ENCODE measurements at regions not wholly inside any gene's neighbourhood (a gene's known extent, or its start where the extent isn't known, plus 50 kb on each side); places are given as distances from the start of the nearest gene placed in this dataset.
"Not testable (repeated sequence)": the region's sequence is repeated elsewhere in the genome, so short reads cannot be mapped to it uniquely, and the experiment has no call there.

DNA sequence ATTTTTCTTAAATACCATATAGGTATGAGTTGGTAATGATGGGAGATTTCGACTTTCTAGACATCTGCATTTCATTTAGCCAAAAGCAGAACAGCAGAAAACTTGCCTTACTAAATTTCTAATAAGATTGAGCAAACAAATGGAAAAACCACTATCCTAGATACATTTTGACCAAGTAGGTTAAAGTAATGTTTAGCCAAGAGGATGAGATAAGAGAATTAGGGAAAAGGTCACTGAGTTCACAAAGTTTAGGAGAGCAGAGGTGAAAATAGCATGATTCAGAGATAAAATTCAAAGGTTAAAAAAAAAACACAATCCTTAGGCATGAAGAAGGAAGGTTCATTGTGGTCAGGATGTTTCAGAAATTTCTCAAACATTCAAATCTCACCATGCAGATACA is 450.3 kb downstream of the CD83 start:
- Histone ChIP-seq H2AFZ (no peak overlapping the region), H3K79me2 (no peaks in the 10 kb centered on the region), H3K4me3 (ENCODE audit: low read depth, low read length) (no peak overlapping the region), H3K27me3 (ENCODE audit: control insufficient read depth, insufficient read depth, low read length) (no peaks in the 10 kb centered on the region), H3K4me1 (no peaks in the 10 kb centered on the region), H3K4me2 (ENCODE audit: low read length) (no peak overlapping the region), H3K9ac (no peak overlapping the region), H3K27ac (no peak overlapping the region), H3K36me3 (ENCODE audit: control insufficient read depth, insufficient read depth, low read length) (no peaks in the 10 kb centered on the region), H3K9me3 (ENCODE audit: control insufficient read depth, low read length) (no peaks in the 10 kb centered on the region)
- TF ChIP-seq, protein P1, sequence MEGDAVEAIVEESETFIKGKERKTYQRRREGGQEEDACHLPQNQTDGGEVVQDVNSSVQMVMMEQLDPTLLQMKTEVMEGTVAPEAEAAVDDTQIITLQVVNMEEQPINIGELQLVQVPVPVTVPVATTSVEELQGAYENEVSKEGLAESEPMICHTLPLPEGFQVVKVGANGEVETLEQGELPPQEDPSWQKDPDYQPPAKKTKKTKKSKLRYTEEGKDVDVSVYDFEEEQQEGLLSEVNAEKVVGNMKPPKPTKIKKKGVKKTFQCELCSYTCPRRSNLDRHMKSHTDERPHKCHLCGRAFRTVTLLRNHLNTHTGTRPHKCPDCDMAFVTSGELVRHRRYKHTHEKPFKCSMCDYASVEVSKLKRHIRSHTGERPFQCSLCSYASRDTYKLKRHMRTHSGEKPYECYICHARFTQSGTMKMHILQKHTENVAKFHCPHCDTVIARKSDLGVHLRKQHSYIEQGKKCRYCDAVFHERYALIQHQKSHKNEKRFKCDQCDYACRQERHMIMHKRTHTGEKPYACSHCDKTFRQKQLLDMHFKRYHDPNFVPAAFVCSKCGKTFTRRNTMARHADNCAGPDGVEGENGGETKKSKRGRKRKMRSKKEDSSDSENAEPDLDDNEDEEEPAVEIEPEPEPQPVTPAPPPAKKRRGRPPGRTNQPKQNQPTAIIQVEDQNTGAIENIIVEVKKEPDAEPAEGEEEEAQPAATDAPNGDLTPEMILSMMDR (IDR thresholded peaks at IDR 0.05), result no peak

DNA sequence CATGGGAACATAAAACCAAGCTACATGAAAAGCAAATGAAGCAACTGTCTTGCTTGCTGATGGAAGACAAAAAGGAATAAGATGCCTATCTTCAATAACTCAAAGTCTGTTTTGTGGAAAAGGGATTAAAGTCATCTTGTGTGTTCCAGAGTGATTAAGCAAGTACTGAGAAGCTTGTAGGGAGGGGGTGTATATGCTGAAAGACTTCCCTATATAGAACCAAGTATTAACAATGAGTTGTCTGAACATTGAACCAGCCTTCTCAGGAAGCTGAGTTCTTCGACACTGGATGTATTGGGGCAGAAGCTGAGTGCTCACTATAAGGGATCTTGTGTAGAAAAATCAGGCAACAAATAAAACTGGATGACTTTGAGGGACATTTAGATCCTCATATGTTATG is 451.8 kb downstream of the CD83 start:
- Histone ChIP-seq H3K36me3 (ENCODE audit: control insufficient read depth, insufficient read depth, low read length) (no peaks in the 10 kb centered on the region), H3K9me3 (ENCODE audit: control insufficient read depth, low read length) (no peaks in the 10 kb centered on the region), H3K4me3 (ENCODE audit: low read depth, low read length) (no peak overlapping the region), H3K79me2 (no peaks in the 10 kb centered on the region), H3K9ac (no peak overlapping the region), H3K4me1 (no peaks in the 10 kb centered on the region), H2AFZ (no peak overlapping the region), H3K4me2 (ENCODE audit: low read length) (no peak overlapping the region), H3K27ac (no peak overlapping the region), H3K27me3 (ENCODE audit: control insufficient read depth, insufficient read depth, low read length) (no peaks in the 10 kb centered on the region)
- TF ChIP-seq, protein P1 (IDR thresholded peaks at IDR 0.05), result no peak

DNA sequence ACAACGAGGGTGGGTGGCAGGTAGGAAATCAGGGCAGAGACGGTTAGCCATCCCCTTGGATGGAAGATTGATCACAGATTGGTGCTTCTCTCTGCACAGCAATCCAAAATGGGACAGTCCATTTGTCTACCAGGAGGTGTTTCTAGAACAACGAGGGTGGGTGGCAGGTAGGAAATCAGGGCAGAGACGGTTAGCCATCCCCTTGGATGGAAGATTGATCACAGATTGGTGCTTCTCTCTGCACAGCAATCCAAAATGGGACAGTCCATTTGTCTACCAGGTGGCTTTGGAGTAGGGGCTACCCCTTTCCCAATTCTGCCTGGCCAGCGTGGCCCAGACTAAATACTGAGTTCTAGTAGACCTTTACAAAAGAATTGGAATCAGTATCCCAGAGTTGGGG is 452.3 kb downstream of the CD83 start:
- not testable (repeated sequence) for H3K79me2 ChIP-seq; H3K27ac ChIP-seq; H3K4me2 ChIP-seq (ENCODE audit: low read length); H3K9ac ChIP-seq; H3K9me3 ChIP-seq (ENCODE audit: control insufficient read depth, low read length); H3K4me3 ChIP-seq (ENCODE audit: low read depth, low read length); H3K36me3 ChIP-seq (ENCODE audit: control insufficient read depth, insufficient read depth, low read length); H2AFZ ChIP-seq; H3K27me3 ChIP-seq (ENCODE audit: control insufficient read depth, insufficient read depth, low read length); H3K4me1 ChIP-seq

DNA sequence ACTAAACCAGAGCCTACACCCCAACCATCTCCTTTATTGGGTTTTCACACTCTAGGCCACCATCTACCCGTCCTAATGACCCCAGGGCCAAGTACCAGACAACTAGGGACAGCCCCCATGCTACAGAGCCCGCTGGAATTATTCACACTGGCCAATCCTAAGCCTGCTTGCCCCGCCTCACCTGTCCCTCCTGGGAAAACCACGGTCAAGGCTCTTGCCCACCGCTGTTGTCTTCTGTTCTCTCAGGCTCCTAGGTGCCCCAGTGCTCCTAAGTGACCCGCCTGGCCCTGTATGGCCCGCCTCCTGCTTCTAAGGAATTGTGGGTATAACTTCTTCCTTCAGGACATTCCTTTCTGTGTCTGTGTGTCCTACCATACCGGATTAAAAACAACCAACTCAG is 453.4 kb downstream of the CD83 start:
- no peak overlapping the region for H3K4me3 ChIP-seq (ENCODE audit: low read depth, low read length)
- H3K79me2 ChIP-seq, result no peaks in the 10 kb centered on the region
- H3K27me3 ChIP-seq (ENCODE audit: control insufficient read depth, insufficient read depth, low read length), result no peaks in the 10 kb centered on the region
- no peaks in the 10 kb centered on the region for H3K36me3 ChIP-seq (ENCODE audit: control insufficient read depth, insufficient read depth, low read length)
- no peaks in the 10 kb centered on the region for H3K9me3 ChIP-seq (ENCODE audit: control insufficient read depth, low read length)
- H3K9ac ChIP-seq, result no peak overlapping the region
- TF ChIP-seq, protein P1 (IDR thresholded peaks at IDR 0.05), result no peak
- H3K27ac ChIP-seq, result no peak overlapping the region
- H3K4me1 ChIP-seq, result no peaks in the 10 kb centered on the region
- H2AFZ ChIP-seq, result no peak overlapping the region
- no peak overlapping the region for H3K4me2 ChIP-seq (ENCODE audit: low read length)

DNA sequence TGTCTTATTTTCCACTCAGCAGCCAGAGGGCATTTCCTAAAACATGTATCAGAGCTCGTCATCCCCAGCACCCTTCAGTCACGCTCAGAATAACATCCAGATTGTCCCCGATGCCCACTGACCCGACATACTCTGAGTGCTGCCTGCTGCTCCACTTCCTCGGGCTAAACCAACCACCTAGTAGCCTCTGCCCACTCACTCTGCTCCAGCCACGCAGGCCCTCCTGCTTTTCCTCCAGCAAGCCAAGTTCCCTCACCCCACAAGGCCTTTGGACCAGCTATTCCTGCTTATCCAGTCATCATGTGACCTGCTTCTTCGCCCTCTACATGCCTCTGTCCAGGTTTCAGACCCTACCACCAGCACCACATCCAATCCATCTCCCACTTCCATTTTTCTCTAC is 454.2 kb downstream of the CD83 start:
- no peaks in the 10 kb centered on the region for H3K4me1 ChIP-seq
- no peaks in the 10 kb centered on the region for H3K36me3 ChIP-seq (ENCODE audit: control insufficient read depth, insufficient read depth, low read length)
- no peaks in the 10 kb centered on the region for H3K9me3 ChIP-seq (ENCODE audit: control insufficient read depth, low read length)
- H2AFZ ChIP-seq, result no peak overlapping the region
- H3K4me2 ChIP-seq (ENCODE audit: low read length), result no peak overlapping the region
- TF ChIP-seq, protein P1 (IDR thresholded peaks at IDR 0.05), result no peak
- H3K27me3 ChIP-seq (ENCODE audit: control insufficient read depth, insufficient read depth, low read length), result no peaks in the 10 kb centered on the region
- H3K79me2 ChIP-seq, result no peaks in the 10 kb centered on the region
- no peak overlapping the region for H3K4me3 ChIP-seq (ENCODE audit: low read depth, low read length)
- H3K9ac ChIP-seq, result no peak overlapping the region
- H3K27ac ChIP-seq, result no peak overlapping the region

Measured in parathyroid adenoma (tissue), 2 donors.